ENCODE measurements at regions not wholly inside any gene's neighbourhood (a gene's known extent, or its start where the extent isn't known, plus 50 kb on each side); places are given as distances from the start of the nearest gene placed in this dataset.
"Not testable (repeated sequence)": the region's sequence is repeated elsewhere in the genome, so short reads cannot be mapped to it uniquely, and the experiment has no call there.

- H3K4me3 ChIP-seq; H3K27ac ChIP-seq; DNase-seq (ENCODE audit: low spot score): not testable (repeated sequence)
Observed at GRCh38 chr6:21282360-21282759, 311.2 kb upstream of the SOX4 start.

GRCh38 chr6:21284166-21284565 lies 309.4 kb upstream of the SOX4 start:
- DNase-seq (ENCODE audit: low spot score), result no peak
- H3K27ac ChIP-seq, result no peak overlapping the region
- H3K4me3 ChIP-seq, result no peak overlapping the region
- no peak for TF ChIP-seq CTCF (IDR thresholded peaks at IDR 0.05)

- no peak for DNase-seq (ENCODE audit: low spot score)
- H3K27ac ChIP-seq, result no peak overlapping the region
- TF ChIP-seq CTCF (IDR thresholded peaks at IDR 0.05), result no peak
- H3K4me3 ChIP-seq, result no peak overlapping the region
Observed at GRCh38 chr6:21284706-21285105, 308.8 kb upstream of the SOX4 start.

GRCh38 chr6:21294144-21294543 lies 299.4 kb upstream of the SOX4 start:
- no peak for TF ChIP-seq CTCF (IDR thresholded peaks at IDR 0.05)
- no peak for DNase-seq (ENCODE audit: low spot score)
- Histone ChIP-seq H3K27ac (no peak overlapping the region), H3K4me3 (no peak overlapping the region)

GRCh38 chr6:21295506-21296240 lies 297.9 kb upstream of the SOX4 start:
- H3K27ac ChIP-seq, result no peak overlapping the region
- no peak overlapping the region for H3K4me3 ChIP-seq
- TF ChIP-seq CTCF (IDR thresholded peaks at IDR 0.05), result no peak
- no peak for DNase-seq (ENCODE audit: low spot score)

- Histone ChIP-seq H3K27ac (no peak overlapping the region), H3K4me3 (no peak overlapping the region)
- TF ChIP-seq CTCF (IDR thresholded peaks at IDR 0.05), result no peak
- DNase-seq (ENCODE audit: low spot score), result no peak
Observed at GRCh38 chr6:21297665-21298064, 295.9 kb upstream of the SOX4 start.

- Histone ChIP-seq H3K27ac (no peak overlapping the region), H3K4me3 (no peak overlapping the region)
- no peak for DNase-seq (ENCODE audit: low spot score)
- no peak for TF ChIP-seq CTCF (IDR thresholded peaks at IDR 0.05)
Observed at GRCh38 chr6:21299216-21299615, 294.3 kb upstream of the SOX4 start.

Measured in coronary artery (tissue), 2 donors.